Cardiac muscle cell (in vitro differentiated cells and primary cell): ENCODE measurements at regions not wholly inside any gene's neighbourhood (a gene's known extent, or its start where the extent isn't known, plus 50 kb on each side); places are given as distances from the start of the nearest gene placed in this dataset.
A peak's percentile ranks its signal among the peaks of the same experiment; 100 is the strongest.

Source experiments
- DNase-seq, 2 donors: peaks; one replicate each; pipeline versions ENCODE4 v3.0.0 to v3.0.0-alpha.2; 2010 to 2017; ENCODE audit warnings: low read depth in 1 of 2, low spot score in 1 of 2
- H3K27ac ChIP-seq: fragments of 200-600 bp; sonication (generic); 2 replicates; pipeline ENCODE4 v1.5.1; 2016
- H3K27me3 ChIP-seq: fragments of 200-600 bp; sonication (generic); 2 replicates; pipeline ENCODE4 v1.6.0; 2016; ENCODE audit warnings: control low read depth
- H3K36me3 ChIP-seq: fragments of 200-600 bp; sonication (generic); 2 replicates; pipeline ENCODE4 v1.5.1; 2016; ENCODE audit warnings: control low read depth
- H3K4me1 ChIP-seq: fragments of 200-600 bp; sonication (generic); 2 replicates; pipeline ENCODE4 v1.8.1; 2017; ENCODE audit warnings: low read depth, mild to moderate bottlenecking, mixed run types
- H3K4me3 ChIP-seq: fragments of 200-600 bp; sonication (generic); 2 replicates; pipeline ENCODE4 v1.5.1; 2016; ENCODE audit warnings: mild to moderate bottlenecking
- H3K9me3 ChIP-seq: fragments of 200-600 bp; sonication (generic); 2 replicates; pipeline ENCODE4 v1.5.1; 2017; ENCODE audit warnings: low read depth, mild to moderate bottlenecking, control low read depth
- CTCF ChIP-seq: IDR thresholded peaks from 2 replicates; pipeline ENCODE4 v1.5.1; 2012; ENCODE audit warnings: low read depth, mild to moderate bottlenecking, low read length

DNA sequence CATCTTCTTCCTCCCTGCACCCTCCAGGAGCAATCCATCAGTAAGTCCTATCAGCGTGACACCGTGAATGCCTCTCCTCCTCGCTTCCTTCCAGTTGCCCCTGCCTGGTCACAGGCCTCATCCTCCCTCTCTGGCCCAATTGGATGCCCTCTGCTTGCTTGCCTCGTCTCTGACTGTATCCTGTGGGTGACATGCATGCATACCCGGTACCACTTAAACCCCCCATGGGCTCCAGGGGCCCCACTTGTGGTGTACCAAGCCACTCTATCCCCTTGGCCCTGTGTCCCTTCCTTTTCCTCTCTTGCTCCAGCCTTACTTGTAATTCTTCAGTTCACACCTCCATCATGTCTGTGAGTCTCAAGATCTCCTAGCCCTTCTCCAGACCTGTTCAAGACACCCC, 106.0 kb upstream of the RTL1 start:
- Histone ChIP-seq H3K36me3 (no peaks in the 10 kb centered on the region), H3K27me3 (no peaks in the 10 kb centered on the region), H3K4me1 (no peaks in the 10 kb centered on the region), H3K9me3 (no peaks in the 10 kb centered on the region), H3K27ac (no peak overlapping the region), H3K4me3 (no peak overlapping the region)
- TF ChIP-seq CTCF, result no peak
- DNase-seq, result no peak

DNA sequence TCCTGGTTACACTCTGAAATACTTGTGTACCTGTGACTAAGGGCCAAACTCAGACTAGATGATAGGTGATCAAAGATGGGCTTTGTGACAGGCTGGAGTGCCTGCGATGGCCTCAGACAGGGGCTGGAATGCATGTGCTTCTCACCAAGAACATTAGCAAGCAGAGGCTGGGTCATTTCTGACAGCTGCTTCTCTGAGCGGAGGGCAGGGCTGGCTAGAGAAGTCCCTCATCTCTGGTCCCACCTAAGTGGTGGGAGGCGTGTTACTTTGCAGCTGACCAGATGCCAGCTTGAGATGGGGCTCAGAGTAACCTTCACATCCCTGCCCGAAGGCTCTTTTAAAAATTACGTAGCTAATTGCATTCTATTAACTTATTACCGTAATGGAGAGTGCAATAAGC, 106.8 kb upstream of the RTL1 start:
- H3K27me3 ChIP-seq, result no peaks in the 10 kb centered on the region
- no peaks in the 10 kb centered on the region for H3K9me3 ChIP-seq
- no peak overlapping the region for H3K27ac ChIP-seq
- no peaks in the 10 kb centered on the region for H3K36me3 ChIP-seq
- no peak for DNase-seq
- no peaks in the 10 kb centered on the region for H3K4me1 ChIP-seq
- no peak overlapping the region for H3K4me3 ChIP-seq
- TF ChIP-seq CTCF, result no peak

GRCh38 chr14:101010835-101011234, 107.3 kb upstream of the RTL1 start:
- H3K27me3 ChIP-seq, result no peaks in the 10 kb centered on the region
- H3K9me3 ChIP-seq, result no peaks in the 10 kb centered on the region
- H3K36me3 ChIP-seq, result no peaks in the 10 kb centered on the region
- DNase-seq, result no peak
- no peaks in the 10 kb centered on the region for H3K4me1 ChIP-seq
- no peak overlapping the region for H3K27ac ChIP-seq
- no peak overlapping the region for H3K4me3 ChIP-seq
- no peak for TF ChIP-seq CTCF

- H3K9me3 ChIP-seq, result no peaks in the 10 kb centered on the region
- H3K4me1 ChIP-seq, result no peaks in the 10 kb centered on the region
- peak in 1 of 2 donors; percentile 55 for DNase-seq
- no peaks in the 10 kb centered on the region for H3K27me3 ChIP-seq
- H3K27ac ChIP-seq, result no peak overlapping the region
- no peak for TF ChIP-seq CTCF
- no peaks in the 10 kb centered on the region for H3K36me3 ChIP-seq
- H3K4me3 ChIP-seq, result no peak overlapping the region
These were observed 113.7 kb upstream of the RTL1 start for GRCh38 chr14:101017209-101017608.

- Histone ChIP-seq H3K27me3 (no peaks in the 10 kb centered on the region), H3K36me3 (no peaks in the 10 kb centered on the region), H3K4me1 (no peaks in the 10 kb centered on the region), H3K4me3 (no peak overlapping the region), H3K27ac (no peak overlapping the region), H3K9me3 (no peaks in the 10 kb centered on the region)
- no peak for DNase-seq
- no peak for TF ChIP-seq CTCF
These were observed 114.5 kb upstream of the RTL1 start for GRCh38 chr14:101017806-101018560.
